ENCODE measurements at regions not wholly inside any gene's neighbourhood (a gene's known extent, or its start where the extent isn't known, plus 50 kb on each side); places are given as distances from the start of the nearest gene placed in this dataset.

DNA sequence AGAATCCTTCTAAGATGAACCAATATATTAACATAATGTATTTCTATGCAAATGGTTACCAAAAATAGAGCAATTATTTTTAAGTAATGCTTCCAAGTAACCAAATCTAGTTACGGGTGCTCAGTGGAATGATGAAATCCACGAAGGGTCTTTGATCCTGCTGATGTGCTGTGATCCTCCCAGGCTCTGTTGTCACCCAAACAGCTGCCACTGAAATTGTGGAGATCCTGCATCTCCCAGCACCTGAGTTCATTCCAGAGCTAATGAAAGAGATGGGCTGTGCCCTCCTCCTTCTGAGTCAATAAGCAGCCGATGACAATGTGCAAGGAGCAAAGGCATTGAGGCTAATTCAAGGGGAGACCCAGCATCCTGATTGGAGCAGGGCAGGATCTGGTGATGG, 362.4 kb upstream of the SOX11 start:
- TF ChIP-seq CTCF (conservative IDR thresholded peaks at IDR 0.05) = no peak
- no peak for TF ChIP-seq EZH2 (IDR thresholded peaks at IDR 0.05; ENCODE audit: low read depth)
